Sigmoid colon (tissue), 6 donors: ENCODE measurements at regions not wholly inside any gene's neighbourhood (a gene's known extent, or its start where the extent isn't known, plus 50 kb on each side); places are given as distances from the start of the nearest gene placed in this dataset.

ENCODE experiments used
- DNase-seq: peaks from one replicate; pipeline ENCODE4 v3.0.0-alpha.2; 2019
- H3K27ac ChIP-seq, 4 donors: fragments of 200-600 bp; sonication (generic); one replicate each; pipeline ENCODE4 v1.5.1; 2016 to 2019; ENCODE audit warnings: mild to moderate bottlenecking in 1 of 4
- H3K27me3 ChIP-seq, 3 donors: fragments of 200-600 bp; sonication (generic); one replicate each; pipeline ENCODE4 v1.5.1; 2019; ENCODE audit warnings: mild to moderate bottlenecking in 1 of 3
- H3K36me3 ChIP-seq, 4 donors: fragments of 200-600 bp; sonication (generic); one replicate each; pipeline ENCODE4 v1.5.1; 2016 to 2019
- H3K4me1 ChIP-seq, 4 donors: fragments of 200-600 bp; sonication (generic); one replicate each; pipeline ENCODE4 v1.5.1; 2017 to 2019
- H3K4me3 ChIP-seq, 4 donors: fragments of 200-600 bp; sonication (generic); one replicate each; pipeline ENCODE4 v1.5.1; 2017 to 2019; ENCODE audit warnings: mild to moderate bottlenecking in 2 of 4, moderate library complexity in 1 of 4
- H3K9me3 ChIP-seq, 4 donors: fragments of 200-600 bp in 3 of 4; sonication (generic) in 3 of 4; one replicate each; pipeline versions ENCODE4 v1.5.1 to v1.6.1; 2013 to 2019
- EP300 ChIP-seq, 4 donors: sonication (generic); formaldehyde crosslinking; IDR thresholded peaks; one replicate each; pipeline ENCODE4 v1.6.1; 2017; ENCODE audit warnings: antibody characterized with exemption in 4 of 4
- POLR2A ChIP-seq, 2 donors: fragments of 450-650 bp; IDR thresholded peaks; one replicate each; pipeline ENCODE4 v1.6.1; 2016; ENCODE audit warnings: antibody characterized with exemption in 2 of 2, mild to moderate bottlenecking in 2 of 2, moderate library complexity in 2 of 2
- POLR2AphosphoS5 ChIP-seq, 4 donors: sonication (generic); formaldehyde crosslinking; IDR thresholded peaks; one replicate each; pipeline ENCODE4 v1.6.1; 2017; ENCODE audit warnings: antibody characterized with exemption in 4 of 4
- WGBS, 2 donors: extraction: QIAGEN DNeasy Blood & Tissue Kit; methylation state at CpG; one replicate each; pipeline ENCODE4 v1.1.7; 2013; 5-methylcytosine and 5-hydroxymethylcytosine counted together
- intact Hi-C: fragments of 100-400 bp; cut with DNase I; formaldehyde crosslinking; loops from one replicate; pipeline ENCODE4 v1.15.1; 2023
- TF ChIP-seq, protein P1 (sequence below), 4 experiments: fragments of 450-650 bp in 3 of 4; fragments of 200-600 bp in 1 of 4; IDR thresholded peaks; one replicate each; pipeline ENCODE4 v1.5.1; 2016 to 2019; ENCODE audit warnings: antibody characterized with exemption in 4 of 4, mild to moderate bottlenecking in 3 of 4, moderate library complexity in 2 of 4
- donor health status: healthy with polysubstance abuse.
- donor health status: healthy.

DNA sequence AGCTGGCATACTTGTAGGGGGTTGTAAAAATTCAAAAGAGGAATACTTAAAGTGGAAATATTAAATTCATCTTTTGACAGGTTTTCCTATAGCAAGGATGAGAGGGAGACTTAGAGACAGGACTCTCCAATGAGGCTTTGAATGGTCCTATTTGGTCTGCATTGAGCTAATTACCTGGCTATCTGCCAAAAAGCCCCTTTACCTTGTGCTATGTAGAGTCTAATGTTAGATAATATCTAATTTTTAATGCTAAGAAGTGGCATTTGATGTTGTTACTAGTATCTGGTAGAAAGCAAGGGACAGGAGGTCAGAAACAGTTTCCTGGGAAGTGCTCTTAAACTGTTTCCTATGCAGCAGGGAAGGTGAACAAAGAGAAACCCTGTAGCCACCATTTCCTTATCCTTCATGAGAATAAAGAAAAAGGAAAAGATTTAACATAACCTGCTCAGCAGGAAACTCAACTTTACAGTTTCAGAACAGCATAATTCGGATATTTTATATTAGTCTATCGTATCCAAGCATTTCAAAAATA lies 550.0 kb downstream of the SOX5 start:
- intact Hi-C loops: no loop called here
- Histone ChIP-seq H3K4me1 (peaks cover 0 to 4% (median 0%) of the 10 kb centered on the region in 4 donors), H3K36me3 (no peaks in the 10 kb centered on the region), H3K27ac (no peak overlapping the region), H3K27me3 (no peaks in the 10 kb centered on the region), H3K9me3 (no peaks in the 10 kb centered on the region), H3K4me3 (no peak overlapping the region)
- TF ChIP-seq EP300 (IDR thresholded peaks at IDR 0.05) (no peak), POLR2AphosphoS5 (IDR thresholded peaks at IDR 0.05) (no peak), POLR2A (IDR thresholded peaks at IDR 0.05) (no peak)
- TF ChIP-seq, protein P1, sequence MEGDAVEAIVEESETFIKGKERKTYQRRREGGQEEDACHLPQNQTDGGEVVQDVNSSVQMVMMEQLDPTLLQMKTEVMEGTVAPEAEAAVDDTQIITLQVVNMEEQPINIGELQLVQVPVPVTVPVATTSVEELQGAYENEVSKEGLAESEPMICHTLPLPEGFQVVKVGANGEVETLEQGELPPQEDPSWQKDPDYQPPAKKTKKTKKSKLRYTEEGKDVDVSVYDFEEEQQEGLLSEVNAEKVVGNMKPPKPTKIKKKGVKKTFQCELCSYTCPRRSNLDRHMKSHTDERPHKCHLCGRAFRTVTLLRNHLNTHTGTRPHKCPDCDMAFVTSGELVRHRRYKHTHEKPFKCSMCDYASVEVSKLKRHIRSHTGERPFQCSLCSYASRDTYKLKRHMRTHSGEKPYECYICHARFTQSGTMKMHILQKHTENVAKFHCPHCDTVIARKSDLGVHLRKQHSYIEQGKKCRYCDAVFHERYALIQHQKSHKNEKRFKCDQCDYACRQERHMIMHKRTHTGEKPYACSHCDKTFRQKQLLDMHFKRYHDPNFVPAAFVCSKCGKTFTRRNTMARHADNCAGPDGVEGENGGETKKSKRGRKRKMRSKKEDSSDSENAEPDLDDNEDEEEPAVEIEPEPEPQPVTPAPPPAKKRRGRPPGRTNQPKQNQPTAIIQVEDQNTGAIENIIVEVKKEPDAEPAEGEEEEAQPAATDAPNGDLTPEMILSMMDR (IDR thresholded peaks at IDR 0.05): no peak
- DNase-seq: no peak
- WGBS, 2 donors: 24 to 81% methylated on average over 2 of the region's 2 CpGs

DNA sequence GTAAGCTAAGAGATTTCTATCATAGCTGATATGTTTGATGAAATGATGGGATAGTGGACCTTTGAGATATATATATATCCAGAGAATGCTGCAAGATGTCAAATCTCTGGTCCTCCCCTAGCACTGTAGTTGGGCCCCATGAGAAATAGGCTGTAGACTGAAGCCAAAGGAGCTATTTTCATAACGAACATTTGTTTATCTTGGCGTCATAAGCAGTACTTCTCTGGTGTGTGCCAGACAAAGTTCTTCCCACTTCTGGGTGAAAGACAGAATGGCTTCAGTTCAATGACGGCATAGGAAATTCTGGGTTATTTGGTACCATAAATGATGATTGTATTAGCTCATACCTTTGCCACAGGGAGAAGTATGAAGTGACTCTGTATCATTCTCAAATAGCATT lies 534.3 kb downstream of the SOX5 start:
- DNase-seq: no peak
- H3K36me3 ChIP-seq: no peaks in the 10 kb centered on the region
- H3K4me3 ChIP-seq: no peak overlapping the region
- peaks cover 0 to 1% (median 0%) of the 10 kb centered on the region in 4 donors for H3K9me3 ChIP-seq
- intact Hi-C loops: no loop called here
- no peak overlapping the region for H3K27ac ChIP-seq
- H3K27me3 ChIP-seq: no peaks in the 10 kb centered on the region
- TF ChIP-seq POLR2AphosphoS5 (IDR thresholded peaks at IDR 0.05) (no peak), POLR2A (IDR thresholded peaks at IDR 0.05) (no peak), EP300 (IDR thresholded peaks at IDR 0.05) (no peak)
- TF ChIP-seq, protein P1 (IDR thresholded peaks at IDR 0.05): no peak
- H3K4me1 ChIP-seq: peaks cover 0 to 14% (median 6%) of the 10 kb centered on the region in 4 donors
- WGBS, 2 donors: 46 to 69% methylated on average over 3 of the region's 3 CpGs

DNA sequence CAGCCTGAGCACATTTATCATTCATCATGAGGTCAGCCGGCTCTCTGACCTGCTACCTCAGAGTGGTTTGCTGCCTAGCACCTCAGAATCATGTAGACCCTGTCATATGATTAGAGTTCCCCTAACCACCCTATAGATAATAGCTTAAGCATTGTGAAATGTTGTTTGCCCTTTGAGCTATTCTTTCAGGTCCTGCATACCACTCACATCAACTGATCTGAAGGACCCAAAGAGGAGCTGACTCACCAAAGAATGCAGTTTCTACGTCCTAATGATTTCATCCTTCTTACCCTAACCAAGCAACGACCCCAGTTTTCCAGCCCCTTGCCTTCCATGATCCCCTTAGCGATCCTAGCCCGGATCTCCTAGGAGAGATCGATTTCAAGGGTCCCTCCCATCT lies 527.9 kb downstream of the SOX5 start:
- H3K27ac ChIP-seq: no peak overlapping the region
- 69 to 85% methylated on average over 6 of the region's 6 CpGs for WGBS, 2 donors
- TF ChIP-seq POLR2AphosphoS5 (IDR thresholded peaks at IDR 0.05): no peak
- no peak for TF ChIP-seq POLR2A (IDR thresholded peaks at IDR 0.05)
- TF ChIP-seq EP300 (IDR thresholded peaks at IDR 0.05): no peak
- TF ChIP-seq, protein P1 (IDR thresholded peaks at IDR 0.05): no peak
- H3K36me3 ChIP-seq: no peaks in the 10 kb centered on the region
- DNase-seq: no peak
- H3K4me3 ChIP-seq: no peak overlapping the region
- intact Hi-C loops: no loop called here
- no peaks in the 10 kb centered on the region for H3K9me3 ChIP-seq
- H3K4me1 ChIP-seq: peaks cover 0 to under 1% (median 0%) of the 10 kb centered on the region in 4 donors
- no peaks in the 10 kb centered on the region for H3K27me3 ChIP-seq

GRCh38 chr12:23423097-23423687 lies 526.3 kb downstream of the SOX5 start:
- DNase-seq: no peak
- intact Hi-C loops: no loop called here
- TF ChIP-seq EP300 (IDR thresholded peaks at IDR 0.05): no peak
- TF ChIP-seq, protein P1 (IDR thresholded peaks at IDR 0.05): no peak
- TF ChIP-seq POLR2AphosphoS5 (IDR thresholded peaks at IDR 0.05): no peak
- no peak for TF ChIP-seq POLR2A (IDR thresholded peaks at IDR 0.05)
- Histone ChIP-seq H3K9me3 (no peaks in the 10 kb centered on the region), H3K4me3 (no peak overlapping the region), H3K27me3 (no peaks in the 10 kb centered on the region), H3K27ac (no peak overlapping the region), H3K36me3 (no peaks in the 10 kb centered on the region), H3K4me1 (no peaks in the 10 kb centered on the region)
- WGBS, 2 donors: 83 to 85% methylated on average over 5 of the region's 5 CpGs

DNA sequence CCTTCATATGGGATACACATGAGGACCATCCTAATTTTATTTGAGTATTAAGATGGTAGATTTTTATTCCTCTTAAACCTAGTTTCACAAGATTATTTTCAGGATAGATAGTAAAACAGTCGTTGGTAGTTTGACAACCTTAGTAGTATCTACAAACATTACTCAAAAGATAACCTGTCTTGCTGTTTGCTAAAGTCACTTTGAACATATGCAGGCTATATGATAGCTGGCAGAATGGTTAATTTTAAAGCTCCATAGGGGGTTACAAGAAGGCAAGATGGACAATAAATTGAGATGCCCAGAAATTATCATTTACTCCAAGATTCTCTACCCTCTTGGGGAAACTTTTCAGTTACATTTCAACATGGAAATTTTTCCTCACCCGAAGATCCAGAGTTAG lies 525.7 kb downstream of the SOX5 start:
- H3K36me3 ChIP-seq: no peaks in the 10 kb centered on the region
- H3K27me3 ChIP-seq: no peaks in the 10 kb centered on the region
- 48 to 58% methylated on average over 2 of the region's 2 CpGs for WGBS, 2 donors
- intact Hi-C loops: no loop called here
- TF ChIP-seq, protein P1 (IDR thresholded peaks at IDR 0.05): no peak
- TF ChIP-seq POLR2AphosphoS5 (IDR thresholded peaks at IDR 0.05): no peak
- TF ChIP-seq EP300 (IDR thresholded peaks at IDR 0.05): no peak
- no peak for TF ChIP-seq POLR2A (IDR thresholded peaks at IDR 0.05)
- no peak overlapping the region for H3K4me3 ChIP-seq
- no peaks in the 10 kb centered on the region for H3K9me3 ChIP-seq
- no peaks in the 10 kb centered on the region for H3K4me1 ChIP-seq
- no peak for DNase-seq
- H3K27ac ChIP-seq: no peak overlapping the region
